ENCODE measurements at regions not wholly inside any gene's neighbourhood (a gene's known extent, or its start where the extent isn't known, plus 50 kb on each side); places are given as distances from the start of the nearest gene placed in this dataset.

DNA sequence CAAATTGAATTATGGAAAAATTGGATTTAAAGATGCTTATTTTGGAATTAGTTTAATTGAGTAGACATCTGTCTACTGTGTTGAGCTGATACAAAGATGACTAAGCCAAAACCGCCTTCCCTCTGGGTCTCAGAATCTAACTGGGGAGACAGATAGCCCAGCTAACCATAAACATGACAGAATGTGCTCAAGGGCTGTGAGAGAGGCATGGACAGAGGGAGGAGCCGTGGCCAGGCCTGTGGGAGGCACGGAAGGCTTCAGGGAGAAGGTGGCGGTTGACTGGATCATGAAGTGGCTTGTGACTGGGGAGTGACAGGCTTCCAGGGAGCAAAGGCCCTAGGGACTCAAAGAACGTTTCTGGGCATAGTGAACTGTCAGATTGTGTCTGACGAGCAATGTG lies 74.6 kb downstream of the DACT1 start:
- TF ChIP-seq, protein P1, sequence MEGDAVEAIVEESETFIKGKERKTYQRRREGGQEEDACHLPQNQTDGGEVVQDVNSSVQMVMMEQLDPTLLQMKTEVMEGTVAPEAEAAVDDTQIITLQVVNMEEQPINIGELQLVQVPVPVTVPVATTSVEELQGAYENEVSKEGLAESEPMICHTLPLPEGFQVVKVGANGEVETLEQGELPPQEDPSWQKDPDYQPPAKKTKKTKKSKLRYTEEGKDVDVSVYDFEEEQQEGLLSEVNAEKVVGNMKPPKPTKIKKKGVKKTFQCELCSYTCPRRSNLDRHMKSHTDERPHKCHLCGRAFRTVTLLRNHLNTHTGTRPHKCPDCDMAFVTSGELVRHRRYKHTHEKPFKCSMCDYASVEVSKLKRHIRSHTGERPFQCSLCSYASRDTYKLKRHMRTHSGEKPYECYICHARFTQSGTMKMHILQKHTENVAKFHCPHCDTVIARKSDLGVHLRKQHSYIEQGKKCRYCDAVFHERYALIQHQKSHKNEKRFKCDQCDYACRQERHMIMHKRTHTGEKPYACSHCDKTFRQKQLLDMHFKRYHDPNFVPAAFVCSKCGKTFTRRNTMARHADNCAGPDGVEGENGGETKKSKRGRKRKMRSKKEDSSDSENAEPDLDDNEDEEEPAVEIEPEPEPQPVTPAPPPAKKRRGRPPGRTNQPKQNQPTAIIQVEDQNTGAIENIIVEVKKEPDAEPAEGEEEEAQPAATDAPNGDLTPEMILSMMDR (IDR thresholded peaks at IDR 0.05), result no peak
- no peak for TF ChIP-seq EZH2 (IDR thresholded peaks at IDR 0.05; ENCODE audit: borderline replicate concordance, insufficient read depth, low read depth, low read length, poor library complexity, severe bottlenecking)

Data from B cell (primary cell).